ENCODE measurements at regions not wholly inside any gene's neighbourhood (a gene's known extent, or its start where the extent isn't known, plus 50 kb on each side); places are given as distances from the start of the nearest gene placed in this dataset.
"Not testable (repeated sequence)": the region's sequence is repeated elsewhere in the genome, so short reads cannot be mapped to it uniquely, and the experiment has no call there.

DNA sequence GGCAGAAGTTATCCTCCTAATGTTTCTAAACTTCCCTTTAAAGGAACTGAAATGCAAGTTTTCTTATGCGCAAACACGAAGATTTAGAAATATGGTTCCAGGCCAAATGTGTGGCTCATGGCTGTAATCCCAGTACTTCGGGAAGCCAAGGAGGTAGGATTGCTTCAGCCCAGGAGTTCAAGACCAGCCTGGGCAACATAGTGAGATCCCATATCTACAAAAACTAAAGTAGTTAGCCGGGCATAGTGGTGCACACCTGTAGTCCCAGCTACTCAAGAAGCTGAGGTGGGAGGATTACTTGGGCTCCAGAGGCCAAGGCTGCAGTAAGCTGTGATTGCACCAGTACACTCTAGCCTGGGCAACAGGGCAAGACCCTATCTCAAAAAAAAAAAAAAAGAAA, 95.8 kb upstream of the SCAF8 start:
- DNase-seq: no peak

DNA sequence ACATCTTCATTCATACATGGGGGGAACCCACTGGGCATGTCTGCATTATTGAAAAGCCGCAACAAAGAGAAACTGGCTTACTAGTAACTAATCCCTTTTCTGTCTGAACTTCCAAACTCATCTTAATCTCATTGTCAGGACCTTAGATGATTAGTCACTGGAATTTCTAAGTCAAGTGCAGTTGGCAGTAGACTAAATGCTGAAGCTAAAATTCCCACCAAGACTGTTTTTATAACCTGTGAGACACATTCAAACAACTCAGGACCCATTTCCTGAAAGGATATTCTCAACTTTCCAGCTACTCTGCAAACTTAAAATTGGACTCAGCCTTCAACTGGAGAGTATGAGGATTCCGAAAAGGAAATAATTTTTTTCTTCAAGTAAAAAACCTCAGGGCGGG, 94.8 kb upstream of the SCAF8 start:
- DNase-seq: no peak

DNA sequence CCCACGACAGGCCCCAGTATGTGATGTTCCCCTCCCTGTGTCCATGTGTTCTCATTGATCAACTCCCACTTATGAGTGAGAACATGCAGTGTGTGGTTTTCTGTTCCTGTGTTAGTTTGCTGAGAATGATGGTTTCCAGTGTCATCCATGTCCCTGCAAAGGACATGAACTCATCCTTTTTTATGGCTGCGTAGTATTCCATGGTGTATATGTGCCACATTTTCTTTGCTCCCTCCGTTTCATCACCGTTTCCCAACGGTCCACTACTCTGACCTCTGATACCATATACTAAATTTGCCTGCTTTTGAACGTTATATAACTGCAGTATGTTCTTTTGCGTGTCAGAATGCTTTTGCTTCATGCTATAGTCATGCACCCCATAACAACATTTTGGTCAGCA, 94.0 kb upstream of the SCAF8 start:
- not testable (repeated sequence) for DNase-seq

DNA sequence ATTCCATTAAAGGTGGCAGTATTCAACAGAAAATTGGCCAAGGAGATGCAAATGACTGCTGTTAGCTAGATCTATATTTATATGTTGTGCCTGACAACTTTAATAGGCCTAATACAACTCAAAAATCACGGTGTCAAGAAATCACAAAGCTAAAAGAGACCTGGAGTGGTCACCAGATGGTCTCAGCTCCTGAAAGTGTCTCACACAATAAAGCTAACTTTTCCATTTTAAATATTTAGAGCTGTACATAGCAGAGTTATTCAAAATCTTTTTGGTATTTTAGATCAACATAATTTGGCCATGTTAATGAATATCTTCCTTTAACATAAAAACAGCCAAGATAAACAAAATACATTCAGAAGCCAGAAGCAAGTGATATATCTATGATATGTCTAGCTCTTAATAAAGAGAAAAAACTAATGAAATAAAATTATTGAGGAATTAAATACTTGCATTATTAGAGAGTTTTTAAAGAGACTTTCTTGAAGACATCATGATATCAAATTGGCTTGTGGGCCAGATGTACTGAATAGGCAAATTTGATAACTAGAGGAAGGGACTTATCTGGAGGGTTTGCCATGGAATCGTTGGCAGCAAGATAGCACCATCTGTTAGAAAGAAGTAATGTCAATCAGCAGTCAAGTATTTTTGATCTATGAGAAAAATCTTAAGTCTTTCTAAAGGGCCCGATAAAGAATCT, 84.9 kb upstream of the SCAF8 start:
- no peak for DNase-seq

DNA sequence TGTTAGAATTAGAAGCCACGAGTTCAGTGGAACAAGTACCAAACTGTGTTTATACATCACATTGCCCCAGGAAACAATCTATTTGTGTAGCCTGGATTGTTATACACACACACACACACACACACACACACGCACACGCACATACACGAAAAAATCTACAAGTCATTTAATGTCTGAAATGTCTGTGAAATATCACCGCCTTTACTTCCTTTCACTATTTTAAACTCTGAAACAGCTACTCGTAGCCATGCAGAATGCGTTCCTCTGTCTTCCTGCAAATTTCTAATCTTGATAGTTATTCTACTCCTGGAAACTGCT, 84.4 kb upstream of the SCAF8 start:
- DNase-seq: no peak

DNA sequence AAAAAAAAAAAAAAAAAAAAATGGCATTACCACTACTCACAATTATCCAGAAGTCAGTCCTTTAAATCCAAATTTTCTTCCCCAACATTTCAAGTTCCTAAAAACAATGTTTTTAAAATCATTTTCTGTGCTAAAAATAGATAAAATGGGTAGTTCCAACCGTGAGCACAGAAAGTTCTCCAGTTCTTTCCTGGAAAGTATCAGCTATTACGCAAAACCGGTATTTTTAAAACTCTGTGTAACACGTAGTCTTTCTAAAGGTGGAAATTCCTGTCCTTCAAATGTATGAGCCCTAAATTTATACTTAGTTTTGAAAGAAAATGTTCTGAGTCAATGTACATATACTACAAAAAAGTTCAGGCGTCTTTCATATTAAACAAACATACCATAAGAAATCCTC, 83.5 kb upstream of the SCAF8 start:
- no peak for DNase-seq

DNA sequence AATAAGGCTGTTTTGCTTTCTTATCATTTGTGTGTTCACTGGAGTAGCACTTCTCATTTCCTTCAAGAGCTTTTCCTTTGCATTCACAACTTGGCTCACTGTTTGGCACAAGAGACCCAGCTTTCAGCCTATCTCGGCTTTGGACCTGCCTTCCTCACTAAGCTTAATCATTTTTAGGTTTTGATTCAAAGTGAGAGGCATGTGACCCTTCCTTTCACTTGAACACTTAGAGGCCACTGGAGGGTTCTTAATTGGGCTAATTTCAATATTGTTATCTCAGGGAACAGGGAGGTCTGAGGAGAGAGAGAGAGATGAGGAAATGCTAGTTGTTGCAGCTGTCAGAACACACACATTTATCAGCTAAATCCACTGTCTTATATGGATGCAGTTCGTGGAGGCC, 82.9 kb upstream of the SCAF8 start:
- no peak for DNase-seq

DNA sequence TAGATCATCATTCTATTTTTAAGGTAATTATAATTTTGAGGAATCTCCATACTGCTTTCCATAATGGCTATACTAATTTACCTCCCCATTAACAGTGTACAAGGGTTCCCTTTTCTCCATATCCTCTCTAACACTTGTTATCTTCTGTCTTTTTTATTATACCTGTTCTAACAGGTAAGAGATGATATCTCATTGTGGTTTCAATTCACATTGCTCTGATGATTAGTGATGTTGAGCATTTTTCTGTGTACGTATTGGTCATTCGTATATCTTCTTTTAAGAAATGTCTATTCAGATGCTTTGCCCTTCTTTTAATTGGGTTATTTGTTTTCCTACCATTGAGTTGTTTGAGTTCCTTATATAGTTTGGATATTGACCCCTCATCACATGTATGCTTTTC, 81.6 kb upstream of the SCAF8 start:
- no peak for DNase-seq

DNA sequence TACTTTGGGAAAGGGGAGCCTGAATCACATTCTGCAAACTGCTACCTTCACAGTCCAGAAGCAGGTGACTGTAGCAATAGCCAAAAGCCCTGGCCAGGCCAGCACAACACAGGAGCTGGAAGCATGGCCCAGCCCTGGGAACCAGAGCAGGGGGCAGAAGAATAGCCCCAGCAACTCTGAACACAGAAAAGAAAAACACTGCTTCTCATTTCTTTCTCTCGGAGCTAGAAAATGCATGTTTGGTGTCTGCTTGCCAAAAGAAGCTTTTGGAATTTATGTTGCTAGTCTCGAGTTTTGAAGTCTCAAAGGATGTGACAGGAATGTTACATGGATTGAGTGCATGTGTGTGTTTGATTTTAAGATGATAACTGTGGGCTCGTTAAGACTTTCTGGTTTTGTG, 79.8 kb upstream of the SCAF8 start:
- DNase-seq: no peak

DNA sequence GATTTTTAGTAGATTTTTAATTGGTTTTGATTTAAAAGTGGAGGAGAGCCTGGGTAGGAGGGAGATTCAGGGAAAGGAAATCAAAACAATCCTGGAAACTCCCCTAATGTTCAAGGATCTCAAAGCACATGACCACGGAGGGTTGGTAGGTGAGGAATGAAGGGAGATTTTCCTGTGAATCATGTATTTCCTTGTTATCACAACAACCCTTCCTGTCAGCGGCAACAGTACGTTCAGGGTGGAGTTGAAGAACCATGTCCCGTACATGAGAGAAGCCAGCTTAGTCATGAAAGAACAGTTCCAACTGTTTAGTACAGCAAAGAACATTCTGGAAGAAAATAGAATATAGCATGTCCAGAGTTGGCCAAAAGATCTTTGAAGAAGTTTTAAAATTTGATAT, 79.4 kb upstream of the SCAF8 start:
- no peak for DNase-seq

DNA sequence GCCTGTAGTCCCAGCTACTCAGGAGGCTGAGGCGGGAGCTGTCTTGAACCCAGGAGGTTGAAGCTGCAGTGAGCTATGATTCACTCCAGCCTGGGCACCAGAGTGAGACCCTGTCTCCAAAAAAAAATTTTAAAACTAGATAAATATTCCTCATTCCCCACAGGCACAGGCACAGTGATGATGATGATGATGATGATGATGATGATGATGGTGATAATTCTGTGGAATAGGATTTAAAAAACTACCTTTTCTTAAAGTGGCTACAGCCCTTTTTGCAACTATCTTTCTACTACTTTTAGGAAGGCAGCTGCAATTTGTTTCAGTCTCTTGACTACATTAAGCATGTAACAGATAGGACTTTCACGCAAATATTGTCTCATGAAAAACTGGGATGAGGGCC, 76.6 kb upstream of the SCAF8 start:
- DNase-seq: no peak

DNA sequence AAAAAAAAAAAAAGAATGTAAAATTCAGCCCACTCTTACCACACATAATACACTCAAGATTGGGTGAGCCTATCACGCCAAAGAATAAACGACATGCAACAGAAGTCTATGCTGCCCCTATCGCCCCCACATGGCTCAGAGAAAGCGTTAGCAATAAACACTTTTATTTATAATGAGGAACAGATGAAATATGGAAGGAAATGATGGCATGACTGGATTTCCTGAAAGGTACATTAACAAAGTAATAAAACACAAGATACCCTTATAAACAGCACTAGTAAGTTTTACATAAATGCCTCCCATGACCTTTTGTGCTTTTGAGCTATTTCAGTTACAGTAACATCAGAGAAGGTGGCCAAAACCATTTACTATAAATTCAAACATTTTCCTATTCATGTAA, 71.4 kb upstream of the SCAF8 start:
- DNase-seq: no peak

DNA sequence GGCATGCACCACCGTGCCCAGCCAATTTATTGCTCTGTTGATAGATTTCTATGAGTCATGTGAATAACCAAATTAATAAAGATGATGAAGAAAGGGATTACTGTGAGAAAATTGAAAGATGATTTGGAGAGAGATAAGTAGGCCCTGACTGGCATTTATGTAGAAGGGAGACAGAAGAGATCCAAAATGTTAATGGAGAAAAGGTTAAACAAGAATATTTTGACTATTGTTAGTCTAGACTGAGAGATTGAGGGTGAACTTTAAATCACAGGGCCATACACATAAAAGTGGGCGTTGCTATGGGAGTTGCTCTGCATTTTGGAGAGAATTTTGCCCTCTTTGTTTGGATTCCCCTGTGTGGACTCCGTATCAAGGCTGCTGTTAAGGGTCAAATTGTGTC, 68.9 kb upstream of the SCAF8 start:
- no peak for DNase-seq

DNA sequence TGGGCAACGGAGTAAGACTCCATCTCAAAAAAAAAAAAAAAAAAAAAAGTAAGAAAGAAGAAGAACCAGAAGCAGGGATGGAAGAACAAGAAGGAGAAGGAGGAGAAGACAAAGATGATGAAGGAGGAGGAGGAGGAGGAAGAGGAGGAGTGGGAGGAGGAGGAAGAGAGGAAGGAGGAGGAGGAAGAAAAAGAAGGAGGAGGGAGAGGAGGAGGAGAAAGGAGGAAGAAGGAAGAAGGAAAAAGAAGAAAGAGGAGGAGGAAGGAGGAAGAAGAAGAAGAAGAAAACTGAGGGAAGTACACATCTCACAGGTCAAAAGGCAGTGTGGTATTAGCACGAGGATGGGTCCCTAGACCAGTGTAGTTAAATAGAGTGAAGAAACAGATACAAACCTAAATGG, 65.1 kb upstream of the SCAF8 start:
- no peak for DNase-seq

DNA sequence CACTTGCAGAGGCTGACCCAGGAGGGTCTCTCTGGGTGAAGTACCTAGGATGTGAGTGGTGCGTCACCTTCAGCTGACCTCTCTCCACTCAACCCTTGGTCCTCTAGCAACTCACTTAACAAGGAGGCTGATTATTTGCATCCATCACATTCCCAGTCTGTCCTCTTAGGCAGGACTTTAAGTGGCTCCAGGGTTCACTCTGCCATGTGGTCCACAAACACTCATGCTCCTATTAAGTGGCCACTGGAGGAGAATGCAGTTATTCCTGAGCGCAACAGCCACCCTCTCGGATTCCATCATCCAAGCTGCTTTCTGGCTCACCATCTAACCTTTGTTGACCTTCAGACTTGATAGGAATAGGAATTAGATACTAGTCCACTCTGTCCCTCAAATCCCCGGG, 61.1 kb upstream of the SCAF8 start:
- no peak for DNase-seq

DNA sequence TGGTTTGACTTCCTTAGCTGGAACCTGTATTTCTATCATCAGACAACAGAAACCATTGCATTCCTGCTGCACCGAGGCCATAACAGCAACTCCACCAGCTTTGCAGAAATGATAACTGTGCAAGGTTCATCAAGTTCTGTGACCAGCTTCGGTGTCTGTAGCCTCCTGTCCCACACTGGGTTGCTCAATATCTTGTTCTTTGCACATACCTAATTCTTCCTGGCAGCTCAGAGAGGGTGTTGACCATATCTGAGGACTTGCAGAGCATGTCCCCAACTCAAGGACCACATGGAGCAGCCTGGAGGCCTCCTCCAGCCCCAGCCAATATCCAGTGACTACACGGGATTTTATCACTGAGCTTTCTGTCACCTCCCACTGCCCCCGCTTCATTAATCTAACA, 59.3 kb upstream of the SCAF8 start:
- DNase-seq: no peak

DNA sequence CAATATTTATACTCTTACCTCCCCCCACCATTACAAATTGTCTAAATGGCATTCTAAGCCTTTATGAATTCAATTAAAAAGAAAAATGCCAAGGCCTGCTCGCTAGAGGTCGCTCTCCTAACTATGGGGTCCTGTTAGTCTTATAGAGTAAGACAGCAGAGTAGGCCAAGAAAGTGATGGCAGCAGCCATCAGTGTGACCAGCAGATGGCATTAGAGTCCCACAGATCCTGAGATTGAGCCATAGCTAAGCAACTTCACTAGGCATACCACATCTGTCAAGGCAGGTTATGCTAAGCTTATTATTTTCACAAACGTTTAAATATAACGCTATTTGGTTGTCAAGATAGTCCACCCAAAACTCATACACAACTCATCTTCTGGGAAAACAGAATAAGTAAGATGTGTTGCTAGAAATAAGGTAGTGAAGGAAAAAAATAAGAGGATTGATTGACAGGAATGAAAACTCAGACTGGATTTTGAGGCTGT, 57.6 kb upstream of the SCAF8 start:
- peak; percentile 65 for DNase-seq

DNA sequence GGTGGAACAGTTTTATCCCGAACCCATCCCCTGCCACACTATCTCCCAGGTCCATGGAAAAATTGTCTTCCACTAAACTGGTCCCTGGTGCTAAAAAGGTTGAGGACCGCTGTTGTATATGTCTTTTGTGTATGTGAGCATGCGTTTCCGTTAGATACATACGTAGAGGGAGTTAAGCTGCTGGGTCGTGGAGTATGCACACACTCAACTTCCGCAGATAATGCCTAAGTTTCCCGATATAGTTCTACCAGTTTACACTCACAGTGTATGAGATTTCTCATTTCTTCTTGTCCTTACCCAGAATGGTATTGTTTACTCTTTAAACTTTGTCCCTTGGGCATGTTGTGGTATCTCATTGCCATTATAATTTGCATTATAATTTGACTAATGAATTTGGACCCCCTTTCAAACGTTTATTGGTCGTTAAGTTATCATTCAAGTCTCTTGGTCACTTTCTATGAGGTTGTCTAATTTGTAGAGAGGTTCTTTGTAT, 50.5 kb upstream of the SCAF8 start:
- DNase-seq: no peak

All from GOT3 (cell line).